ENCODE measurements at regions not wholly inside any gene's neighbourhood (a gene's known extent, or its start where the extent isn't known, plus 50 kb on each side); places are given as distances from the start of the nearest gene placed in this dataset.

- BruUV-seq (replicated peaks), result no TSS peak
- intact Hi-C loops (cut with micrococcal nuclease), result no loop called here
- no peak overlapping the region for H3K27ac ChIP-seq (ENCODE audit: low read depth, low read length)
Observed at GRCh38 chr2:5121642-5122041, 570.5 kb upstream of the SOX11 start.

More at GRCh38 chr2:5121642-5122041, 570.5 kb upstream of the SOX11 start:
- Histone ChIP-seq H3K9me3 (ENCODE audit: control insufficient read depth in 1 of 2, insufficient read depth in 1 of 2, low read depth in 1 of 2, low read length in 2 of 2) (peaks cover 11 to 25% of the 10 kb centered on the region in 2 experiments; a peak in 3 of 4 replicates), H3K36me3 (ENCODE audit: control insufficient read depth in 1 of 2, insufficient read depth in 2 of 2, low read length in 2 of 2) (no peaks in the 10 kb centered on the region), H3K27me3 (ENCODE audit: insufficient read depth, low read length) (no peaks in the 10 kb centered on the region), H3K9ac (ENCODE audit: low read length) (no peak overlapping the region), H3K79me2 (ENCODE audit: insufficient read depth, low read length) (no peaks in the 10 kb centered on the region), H3K4me2 (ENCODE audit: low read length) (no peak overlapping the region), H3K4me1 (ENCODE audit: control insufficient read depth in 1 of 2, insufficient read depth in 2 of 2, low read length in 2 of 2) (no peaks in the 10 kb centered on the region), H2AFZ (ENCODE audit: low read depth, low read length, poor library complexity, severe bottlenecking) (no peak overlapping the region), H3K9me2 (ENCODE audit: insufficient read depth) (no peaks in the 10 kb centered on the region), H3K4me3 (replicated peaks in 1 of 2; ENCODE audit: low read depth in 1 of 2, low read length in 2 of 2) (no peak overlapping the region), H4K20me1 (ENCODE audit: insufficient read depth) (no peaks in the 10 kb centered on the region)
- TF ChIP-seq ELF1 (IDR thresholded peaks at IDR 0.05; ENCODE audit: borderline replicate concordance, low read depth) (no peak), ATF3 (IDR thresholded peaks at IDR 0.05) (no peak), REST (IDR thresholded peaks at IDR 0.05; ENCODE audit: low read depth) (no peak), CTCF (IDR thresholded peaks at IDR 0.05 in 2 of 3, conservative IDR thresholded peaks at IDR 0.05 in 1 of 3; ENCODE audit: borderline replicate concordance in 1 of 3, insufficient read depth in 1 of 3, low read depth in 2 of 3, low read length in 2 of 3) (no peak), CBX3 (IDR thresholded peaks at IDR 0.05; ENCODE audit: low read depth) (no peak), EGR1 (IDR thresholded peaks at IDR 0.05; ENCODE audit: low read depth) (no peak), ZBTB33 (IDR thresholded peaks at IDR 0.05; ENCODE audit: extremely low read depth, insufficient replicate concordance, low read length) (no peak), YY1 (IDR thresholded peaks at IDR 0.05; ENCODE audit: extremely low read depth, insufficient replicate concordance, low read depth, low read length) (no peak), EZH2 (IDR thresholded peaks at IDR 0.05) (no peak), POLR2A (IDR thresholded peaks at IDR 0.05; ENCODE audit: borderline replicate concordance, extremely low read depth, insufficient read depth, insufficient read length) (no peak), CEBPB (IDR thresholded peaks at IDR 0.05; ENCODE audit: low read depth) (no peak)
- ChIA-PET POLR2A (no interaction called here), RAD21 (ENCODE audit: low non-redundant PET in 1 of 2, low total read pairs in 2 of 2, uncharacterized antibody in 2 of 2, unreplicated experiment in 2 of 2) (no interaction called here), CTCF (no interaction called here)
- no peak for ATAC-seq
- DNase-seq (ENCODE audit: low read depth, low spot score), result no peak
